ENCODE measurements at regions not wholly inside any gene's neighbourhood (a gene's known extent, or its start where the extent isn't known, plus 50 kb on each side); places are given as distances from the start of the nearest gene placed in this dataset.

- ATAC-seq (peak; percentile 59), DNase-seq (ENCODE audit: low spot score) (no peak)
- TF ChIP-seq E2F1 (CRISPR knock-in tag; IDR thresholded peaks at IDR 0.05), result no peak
- no peak for TF ChIP-seq FOXP4 (CRISPR knock-in tag; IDR thresholded peaks at IDR 0.05)
- TF ChIP-seq ATF2 (CRISPR knock-in tag; IDR thresholded peaks at IDR 0.05; ENCODE audit: borderline replicate concordance, low read depth), result no peak
- TF ChIP-seq ZNF396 (CRISPR knock-in tag; IDR thresholded peaks at IDR 0.05; ENCODE audit: borderline replicate concordance), result no peak
- no peak for TF ChIP-seq ERG (CRISPR knock-in tag; IDR thresholded peaks at IDR 0.05)
- TF ChIP-seq CTCF (IDR thresholded peaks at IDR 0.05), result no peak
- no peak for TF ChIP-seq MAX (CRISPR knock-in tag; IDR thresholded peaks at IDR 0.05)
- TF ChIP-seq HMGA2 (CRISPR knock-in tag; IDR thresholded peaks at IDR 0.05), result no peak
- no peak for TF ChIP-seq ETV6 (CRISPR knock-in tag; IDR thresholded peaks at IDR 0.05)
- TF ChIP-seq USF2 (CRISPR knock-in tag; IDR thresholded peaks at IDR 0.05), result no peak
- TF ChIP-seq ZNF317 (CRISPR knock-in tag; IDR thresholded peaks at IDR 0.05; ENCODE audit: borderline replicate concordance, low read depth), result no peak
- TF ChIP-seq USF1 (CRISPR knock-in tag; IDR thresholded peaks at IDR 0.05), result no peak
- no peak for TF ChIP-seq MYBL2 (CRISPR knock-in tag; IDR thresholded peaks at IDR 0.05)
- no peak for TF ChIP-seq ARID4B (CRISPR knock-in tag; IDR thresholded peaks at IDR 0.05; ENCODE audit: borderline replicate concordance)
- no peak for TF ChIP-seq SOX15 (CRISPR knock-in tag; IDR thresholded peaks at IDR 0.05)
- no peak for TF ChIP-seq ATF1 (CRISPR knock-in tag; IDR thresholded peaks at IDR 0.05)
- peaks cover 29% of the 10 kb centered on the region for H3K4me1 Mint-ChIP-seq
- peaks cover 8% of the 10 kb centered on the region for H3K9me3 Mint-ChIP-seq
- peaks cover 3% of the 10 kb centered on the region; the same call in 1 of the 2 replicates for H3K36me3 Mint-ChIP-seq
- H3K27me3 Mint-ChIP-seq (ENCODE audit: low read depth), result no peaks in the 10 kb centered on the region
- ChIA-PET POLR2A (no interaction called here), CTCF (interaction anchor here (1.4 kb wide), 1 partner anchor 112 kb away, joined by 3 read pairs; no protein-coding TSS in a partner anchor)
- no peak overlapping the region for H3K4me3 Mint-ChIP-seq
- H3K27ac Mint-ChIP-seq, result peak overlapping the region; percentile 70; the same call in 1 of the 2 replicates
Observed at GRCh38 chr7:53237344-53237913, 202.0 kb downstream of the POM121L12 start.

Measured in WTC11 (cell line).